GM21447 (cell line): ENCODE measurements at regions not wholly inside any gene's neighbourhood (a gene's known extent, or its start where the extent isn't known, plus 50 kb on each side); places are given as distances from the start of the nearest gene placed in this dataset.
"Not testable (repeated sequence)": the region's sequence is repeated elsewhere in the genome, so short reads cannot be mapped to it uniquely, and the experiment has no call there.

Experiments
- ATAC-seq: cut with Tn5 transposase; IDR thresholded peaks from one replicate; pipeline ENCODE4 v1.9.1; 2021; ENCODE audit not compliant: unreplicated experiment

- no peak for ATAC-seq
Observed at GRCh38 chr7:114182837-114183236, 231.8 kb upstream of the FOXP2 start.

DNA sequence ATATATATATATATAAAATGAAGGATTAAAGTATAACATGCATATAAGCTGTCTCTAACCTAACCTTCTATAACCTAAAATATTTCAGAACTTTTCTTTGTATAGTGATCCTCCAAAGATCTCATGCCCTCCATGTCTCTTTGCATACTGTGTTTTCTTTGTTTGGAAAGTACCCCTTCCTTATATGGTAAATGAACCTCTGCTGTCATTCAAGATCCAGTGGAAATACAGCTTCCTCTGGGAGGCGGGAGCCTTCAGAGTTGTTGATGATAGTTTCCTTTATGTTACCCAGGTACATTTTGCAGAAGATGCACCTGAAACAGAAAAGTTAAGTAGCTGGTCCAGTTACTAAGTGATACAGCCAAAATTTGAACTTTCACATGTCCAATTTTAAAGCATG, 233.3 kb upstream of the FOXP2 start:
- ATAC-seq, result no peak

GRCh38 chr7:114180556-114181266, 233.9 kb upstream of the FOXP2 start:
- ATAC-seq, result no peak

DNA sequence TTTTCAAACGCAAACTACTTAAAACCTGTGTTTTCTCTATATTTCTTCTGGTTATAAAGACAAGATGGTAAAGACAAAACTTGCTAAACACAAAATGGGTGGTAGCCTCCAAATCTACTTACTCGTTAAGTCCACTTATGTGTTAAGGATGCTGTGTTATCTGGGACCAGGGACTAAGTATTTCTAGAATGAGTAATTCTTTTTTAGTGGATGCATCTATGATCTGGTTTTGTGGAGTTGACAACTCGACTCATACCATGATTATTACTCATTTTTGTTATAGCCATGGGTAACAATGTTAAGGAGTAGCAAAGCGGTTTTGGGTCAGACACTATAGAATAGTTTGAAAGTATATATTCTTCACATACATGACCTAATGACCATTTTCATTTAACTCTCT, 239.5 kb upstream of the FOXP2 start:
- no peak for ATAC-seq

DNA sequence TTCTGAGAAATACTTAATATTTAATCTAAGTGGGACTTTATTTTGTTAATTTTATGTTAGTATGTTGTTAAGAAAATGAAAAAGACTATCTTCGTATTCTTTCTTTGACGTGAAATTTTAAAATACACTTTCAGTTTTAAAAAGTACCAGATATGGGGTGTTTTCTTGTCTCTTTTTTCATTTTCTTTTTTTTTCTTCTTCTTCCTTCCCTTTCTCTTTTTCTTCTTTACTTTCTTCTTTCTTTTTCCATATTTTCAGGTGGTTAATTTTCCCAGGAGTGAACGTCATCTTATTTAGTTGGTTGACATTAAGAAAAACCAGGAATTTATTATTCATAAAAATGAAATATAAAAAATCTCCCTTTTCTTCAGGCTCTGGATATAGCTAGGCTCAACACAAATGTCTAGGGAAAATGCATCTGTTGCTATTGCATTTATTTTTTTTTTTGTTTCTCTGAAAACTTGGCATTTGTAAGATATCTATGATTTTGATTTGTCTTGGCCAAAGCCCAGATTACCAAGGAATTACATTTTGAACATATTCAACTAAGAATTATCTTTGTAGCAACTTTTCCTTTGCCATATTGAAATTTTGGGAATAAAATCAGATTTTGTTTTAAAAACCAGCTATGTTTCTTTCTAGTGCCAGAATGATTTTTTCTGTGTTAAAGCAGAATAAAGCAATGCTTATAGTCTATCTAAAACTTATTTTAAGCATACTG, 241.3 kb upstream of the FOXP2 start:
- no peak for ATAC-seq

GRCh38 chr7:114169389-114169788, 245.2 kb upstream of the FOXP2 start:
- ATAC-seq, result not testable (repeated sequence)

GRCh38 chr7:114160925-114161324, 242.1 kb upstream of the PPP1R3A start:
- no peak for ATAC-seq

DNA sequence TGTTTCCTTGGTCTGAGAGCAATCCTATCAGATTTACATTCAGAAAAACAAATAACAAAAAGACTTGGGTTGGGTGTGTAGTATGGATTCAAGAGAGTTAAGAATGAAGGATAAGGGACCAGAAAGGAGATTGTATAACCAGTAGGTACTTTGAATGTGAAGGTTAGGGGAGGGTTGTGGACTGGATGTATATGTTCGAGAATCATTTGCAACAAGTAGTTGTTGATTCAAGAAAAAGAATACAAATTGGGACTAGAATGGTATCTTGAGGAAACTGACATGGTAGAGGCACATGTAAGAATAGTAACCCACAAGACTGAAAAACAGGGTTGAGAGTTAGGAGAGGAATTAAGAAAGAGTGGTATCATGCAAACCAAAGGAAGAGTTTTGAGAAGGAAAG, 240.0 kb upstream of the PPP1R3A start:
- ATAC-seq, result no peak

- no peak for ATAC-seq
Observed at GRCh38 chr7:114158275-114158674, 239.5 kb upstream of the PPP1R3A start.

GRCh38 chr7:114156178-114156577, 237.4 kb upstream of the PPP1R3A start:
- no peak for ATAC-seq

DNA sequence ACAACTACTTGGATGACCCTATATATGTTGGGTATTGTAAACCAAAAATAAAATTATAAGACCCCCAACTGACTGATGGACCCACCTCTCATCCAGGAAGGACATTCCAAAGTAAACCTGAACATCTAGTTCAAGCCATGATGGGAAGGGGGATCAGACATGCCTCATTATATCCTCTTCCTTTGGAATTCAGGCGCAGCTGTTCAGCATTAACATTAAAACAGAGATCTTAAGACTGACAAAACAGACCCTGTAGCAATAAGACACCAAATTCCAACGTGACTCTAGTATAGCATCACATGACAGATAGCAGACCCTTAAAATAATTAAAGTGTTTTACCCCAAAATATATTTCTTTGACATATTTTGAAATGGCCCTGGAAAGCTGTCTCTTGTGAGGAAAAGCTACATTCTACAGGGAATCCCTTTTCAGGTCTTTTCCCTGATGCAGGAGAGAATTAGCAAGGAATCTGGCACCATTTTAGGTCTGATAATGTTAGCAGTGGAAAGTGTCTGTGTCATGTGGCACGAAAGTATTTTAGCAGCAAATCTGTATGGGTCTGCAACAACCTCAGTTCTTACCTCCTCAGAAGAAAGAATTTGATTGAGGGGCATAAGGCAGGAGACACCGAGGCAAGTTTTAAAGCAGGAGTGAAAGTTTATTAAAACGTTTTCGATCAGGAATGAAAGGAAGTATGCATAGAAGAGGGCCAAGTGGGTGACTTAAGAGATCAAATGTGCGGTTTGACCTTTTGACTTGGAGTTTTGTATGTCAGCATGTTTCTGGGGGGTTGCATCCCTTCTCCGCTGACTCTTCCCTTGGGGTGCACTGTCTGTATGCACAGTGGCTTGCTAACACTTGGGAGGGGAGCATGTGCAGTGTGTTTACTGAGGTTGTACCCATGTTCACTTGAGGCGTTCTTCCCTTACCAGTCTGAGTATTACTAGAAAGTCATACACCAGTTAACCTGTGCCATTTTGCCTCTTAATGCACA, 236.6 kb upstream of the PPP1R3A start:
- ATAC-seq, result no peak

DNA sequence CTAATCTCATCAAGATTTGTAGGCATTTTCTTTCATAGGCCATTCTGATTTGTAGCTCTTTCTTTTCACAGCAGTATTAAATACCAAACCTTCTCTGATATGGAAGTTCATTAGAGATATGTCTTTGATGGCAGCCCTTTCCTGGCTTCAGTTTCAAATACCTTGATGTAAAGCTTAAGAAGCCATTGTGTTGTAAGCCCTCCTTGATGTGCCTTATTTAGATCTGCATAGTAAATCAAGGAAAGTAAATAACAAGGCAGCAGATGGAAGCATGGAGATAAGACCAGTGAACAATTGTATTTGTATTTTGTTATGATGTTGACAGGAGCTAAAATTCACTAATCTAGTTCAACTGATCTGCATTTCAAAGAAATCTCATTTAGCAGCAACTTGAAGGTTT, 234.9 kb upstream of the PPP1R3A start:
- no peak for ATAC-seq

- ATAC-seq, result no peak
Observed at GRCh38 chr7:114152314-114152938, 233.6 kb upstream of the PPP1R3A start.

- no peak for ATAC-seq
Observed at GRCh38 chr7:114151777-114152176, 233.0 kb upstream of the PPP1R3A start.

GRCh38 chr7:114150689-114151088, 231.9 kb upstream of the PPP1R3A start:
- no peak for ATAC-seq

- ATAC-seq, result no peak
Observed at GRCh38 chr7:114148779-114149178, 230.0 kb upstream of the PPP1R3A start.

- ATAC-seq, result no peak
Observed at GRCh38 chr7:114141415-114141814, 222.6 kb upstream of the PPP1R3A start.

GRCh38 chr7:114140561-114140960, 221.8 kb upstream of the PPP1R3A start:
- no peak for ATAC-seq

DNA sequence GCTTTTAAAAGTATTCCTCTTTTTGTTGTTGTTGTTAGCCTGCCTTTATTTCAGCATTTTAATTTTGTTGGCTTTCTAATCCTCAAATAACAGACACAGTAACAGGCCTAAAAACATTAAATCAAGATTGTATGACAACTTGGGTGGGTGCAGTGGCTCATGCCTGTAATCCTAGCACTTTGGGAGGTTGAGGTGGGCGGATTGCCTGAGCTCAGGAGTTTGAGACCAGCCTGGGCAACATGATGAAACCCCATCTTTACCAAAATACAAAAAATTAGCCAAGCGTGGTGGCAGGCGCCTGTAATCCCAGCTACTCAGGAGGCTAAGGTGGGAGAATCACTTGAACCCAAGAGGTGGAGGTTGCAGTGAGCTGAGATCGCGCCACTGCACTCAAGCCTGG, 220.9 kb upstream of the PPP1R3A start:
- not testable (repeated sequence) for ATAC-seq

DNA sequence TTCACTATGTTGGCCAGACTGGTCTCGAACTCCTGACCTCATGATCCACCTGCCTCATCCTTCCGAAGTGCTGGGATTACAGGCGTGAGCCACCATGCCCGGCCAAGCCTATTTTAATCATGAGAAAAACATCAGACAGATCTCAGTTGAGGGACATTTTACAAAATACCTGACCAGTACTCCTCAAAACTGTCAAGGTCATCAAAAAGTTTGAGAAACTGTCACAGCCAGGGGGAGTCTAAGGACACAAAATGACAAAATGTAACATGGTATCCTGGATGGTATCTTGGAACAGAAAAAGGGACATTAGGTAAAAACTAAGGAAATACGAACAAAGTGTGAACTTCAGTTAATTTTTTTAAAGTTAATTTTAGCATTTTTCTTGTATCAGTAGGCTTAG, 219.8 kb upstream of the PPP1R3A start:
- no peak for ATAC-seq

DNA sequence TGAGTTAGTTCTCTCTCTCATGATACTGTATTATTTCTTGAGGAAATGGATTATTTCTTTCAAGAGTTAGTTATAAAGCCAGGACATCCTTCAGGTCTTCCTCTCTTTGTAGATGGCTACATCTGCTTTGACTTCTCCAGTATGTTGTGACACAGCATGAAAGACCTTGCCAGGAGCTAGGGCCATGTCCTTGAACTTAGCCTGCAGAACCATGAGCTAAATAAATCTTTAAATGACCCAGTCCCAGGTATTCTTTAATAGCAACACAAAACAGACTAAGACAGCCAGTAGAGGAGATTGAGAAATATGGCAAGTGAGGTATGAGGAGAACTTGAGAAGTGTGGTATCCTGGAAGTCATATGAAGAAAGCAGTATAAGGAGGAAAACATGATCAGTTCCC, 214.9 kb upstream of the PPP1R3A start:
- ATAC-seq, result no peak
